ENCODE measurements at regions not wholly inside any gene's neighbourhood (a gene's known extent, or its start where the extent isn't known, plus 50 kb on each side); places are given as distances from the start of the nearest gene placed in this dataset.

DNA sequence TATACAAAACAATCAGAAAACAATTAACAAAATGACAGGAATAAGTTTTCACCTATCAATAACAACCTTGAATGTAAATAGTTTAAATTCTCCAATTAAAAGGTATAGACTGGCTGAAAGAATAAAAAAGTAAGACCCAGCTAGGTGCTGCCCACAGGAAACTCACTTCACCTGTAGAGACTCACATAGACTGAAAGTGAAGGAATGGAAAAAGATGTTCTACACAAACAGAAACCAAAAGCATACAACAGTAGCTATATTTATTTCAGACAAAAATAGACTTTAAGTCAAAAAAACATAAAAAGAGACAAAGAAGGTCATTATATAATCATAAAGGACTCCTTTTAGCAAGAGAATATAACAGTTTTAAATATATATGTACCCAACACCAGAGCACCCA lies 152.4 kb upstream of the PWP1 start (continued):
- TF ChIP-seq, protein P1, sequence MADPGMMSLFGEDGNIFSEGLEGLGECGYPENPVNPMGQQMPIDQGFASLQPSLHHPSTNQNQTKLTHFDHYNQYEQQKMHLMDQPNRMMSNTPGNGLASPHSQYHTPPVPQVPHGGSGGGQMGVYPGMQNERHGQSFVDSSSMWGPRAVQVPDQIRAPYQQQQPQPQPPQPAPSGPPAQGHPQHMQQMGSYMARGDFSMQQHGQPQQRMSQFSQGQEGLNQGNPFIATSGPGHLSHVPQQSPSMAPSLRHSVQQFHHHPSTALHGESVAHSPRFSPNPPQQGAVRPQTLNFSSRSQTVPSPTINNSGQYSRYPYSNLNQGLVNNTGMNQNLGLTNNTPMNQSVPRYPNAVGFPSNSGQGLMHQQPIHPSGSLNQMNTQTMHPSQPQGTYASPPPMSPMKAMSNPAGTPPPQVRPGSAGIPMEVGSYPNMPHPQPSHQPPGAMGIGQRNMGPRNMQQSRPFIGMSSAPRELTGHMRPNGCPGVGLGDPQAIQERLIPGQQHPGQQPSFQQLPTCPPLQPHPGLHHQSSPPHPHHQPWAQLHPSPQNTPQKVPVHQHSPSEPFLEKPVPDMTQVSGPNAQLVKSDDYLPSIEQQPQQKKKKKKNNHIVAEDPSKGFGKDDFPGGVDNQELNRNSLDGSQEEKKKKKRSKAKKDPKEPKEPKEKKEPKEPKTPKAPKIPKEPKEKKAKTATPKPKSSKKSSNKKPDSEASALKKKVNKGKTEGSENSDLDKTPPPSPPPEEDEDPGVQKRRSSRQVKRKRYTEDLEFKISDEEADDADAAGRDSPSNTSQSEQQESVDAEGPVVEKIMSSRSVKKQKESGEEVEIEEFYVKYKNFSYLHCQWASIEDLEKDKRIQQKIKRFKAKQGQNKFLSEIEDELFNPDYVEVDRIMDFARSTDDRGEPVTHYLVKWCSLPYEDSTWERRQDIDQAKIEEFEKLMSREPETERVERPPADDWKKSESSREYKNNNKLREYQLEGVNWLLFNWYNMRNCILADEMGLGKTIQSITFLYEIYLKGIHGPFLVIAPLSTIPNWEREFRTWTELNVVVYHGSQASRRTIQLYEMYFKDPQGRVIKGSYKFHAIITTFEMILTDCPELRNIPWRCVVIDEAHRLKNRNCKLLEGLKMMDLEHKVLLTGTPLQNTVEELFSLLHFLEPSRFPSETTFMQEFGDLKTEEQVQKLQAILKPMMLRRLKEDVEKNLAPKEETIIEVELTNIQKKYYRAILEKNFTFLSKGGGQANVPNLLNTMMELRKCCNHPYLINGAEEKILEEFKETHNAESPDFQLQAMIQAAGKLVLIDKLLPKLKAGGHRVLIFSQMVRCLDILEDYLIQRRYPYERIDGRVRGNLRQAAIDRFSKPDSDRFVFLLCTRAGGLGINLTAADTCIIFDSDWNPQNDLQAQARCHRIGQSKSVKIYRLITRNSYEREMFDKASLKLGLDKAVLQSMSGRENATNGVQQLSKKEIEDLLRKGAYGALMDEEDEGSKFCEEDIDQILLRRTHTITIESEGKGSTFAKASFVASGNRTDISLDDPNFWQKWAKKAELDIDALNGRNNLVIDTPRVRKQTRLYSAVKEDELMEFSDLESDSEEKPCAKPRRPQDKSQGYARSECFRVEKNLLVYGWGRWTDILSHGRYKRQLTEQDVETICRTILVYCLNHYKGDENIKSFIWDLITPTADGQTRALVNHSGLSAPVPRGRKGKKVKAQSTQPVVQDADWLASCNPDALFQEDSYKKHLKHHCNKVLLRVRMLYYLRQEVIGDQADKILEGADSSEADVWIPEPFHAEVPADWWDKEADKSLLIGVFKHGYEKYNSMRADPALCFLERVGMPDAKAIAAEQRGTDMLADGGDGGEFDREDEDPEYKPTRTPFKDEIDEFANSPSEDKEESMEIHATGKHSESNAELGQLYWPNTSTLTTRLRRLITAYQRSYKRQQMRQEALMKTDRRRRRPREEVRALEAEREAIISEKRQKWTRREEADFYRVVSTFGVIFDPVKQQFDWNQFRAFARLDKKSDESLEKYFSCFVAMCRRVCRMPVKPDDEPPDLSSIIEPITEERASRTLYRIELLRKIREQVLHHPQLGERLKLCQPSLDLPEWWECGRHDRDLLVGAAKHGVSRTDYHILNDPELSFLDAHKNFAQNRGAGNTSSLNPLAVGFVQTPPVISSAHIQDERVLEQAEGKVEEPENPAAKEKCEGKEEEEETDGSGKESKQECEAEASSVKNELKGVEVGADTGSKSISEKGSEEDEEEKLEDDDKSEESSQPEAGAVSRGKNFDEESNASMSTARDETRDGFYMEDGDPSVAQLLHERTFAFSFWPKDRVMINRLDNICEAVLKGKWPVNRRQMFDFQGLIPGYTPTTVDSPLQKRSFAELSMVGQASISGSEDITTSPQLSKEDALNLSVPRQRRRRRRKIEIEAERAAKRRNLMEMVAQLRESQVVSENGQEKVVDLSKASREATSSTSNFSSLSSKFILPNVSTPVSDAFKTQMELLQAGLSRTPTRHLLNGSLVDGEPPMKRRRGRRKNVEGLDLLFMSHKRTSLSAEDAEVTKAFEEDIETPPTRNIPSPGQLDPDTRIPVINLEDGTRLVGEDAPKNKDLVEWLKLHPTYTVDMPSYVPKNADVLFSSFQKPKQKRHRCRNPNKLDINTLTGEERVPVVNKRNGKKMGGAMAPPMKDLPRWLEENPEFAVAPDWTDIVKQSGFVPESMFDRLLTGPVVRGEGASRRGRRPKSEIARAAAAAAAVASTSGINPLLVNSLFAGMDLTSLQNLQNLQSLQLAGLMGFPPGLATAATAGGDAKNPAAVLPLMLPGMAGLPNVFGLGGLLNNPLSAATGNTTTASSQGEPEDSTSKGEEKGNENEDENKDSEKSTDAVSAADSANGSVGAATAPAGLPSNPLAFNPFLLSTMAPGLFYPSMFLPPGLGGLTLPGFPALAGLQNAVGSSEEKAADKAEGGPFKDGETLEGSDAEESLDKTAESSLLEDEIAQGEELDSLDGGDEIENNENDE (IDR thresholded peaks at IDR 0.05; ENCODE audit: insufficient replicate concordance, low read length), result no peak

All from H1 (cell line).